HG03060 (cell line): ENCODE measurements at regions not wholly inside any gene's neighbourhood (a gene's known extent, or its start where the extent isn't known, plus 50 kb on each side); places are given as distances from the start of the nearest gene placed in this dataset.
"Not testable (repeated sequence)": the region's sequence is repeated elsewhere in the genome, so short reads cannot be mapped to it uniquely, and the experiment has no call there.

Experiments used
- ATAC-seq: cut with Tn5 transposase; IDR thresholded peaks from one replicate; pipeline ENCODE4 v1.9.1; 2021; ENCODE audit warnings: low read depth, moderate number of reproducible peaks; ENCODE audit not compliant: unreplicated experiment

- ATAC-seq: not testable (repeated sequence)
Measured at GRCh38 chr2:90028381-90029079, 1337.1 kb downstream of the RPIA start.

DNA sequence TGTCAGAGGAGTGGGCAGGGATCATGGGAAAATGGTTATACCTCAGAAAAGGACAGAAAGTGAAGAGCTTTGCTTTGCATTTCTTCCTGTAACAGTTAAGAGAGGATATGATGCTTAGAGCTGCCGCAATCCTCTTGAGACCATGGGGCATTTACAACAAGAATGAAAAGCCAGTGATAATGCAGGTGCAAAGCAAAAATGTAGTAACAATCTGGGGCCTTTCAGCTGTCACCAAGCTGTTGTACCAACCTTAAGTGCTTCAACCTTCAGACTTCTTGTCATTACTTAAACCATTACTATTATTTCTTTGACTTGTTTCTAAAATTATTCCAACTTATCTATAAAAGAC, 1337.6 kb downstream of the RPIA start:
- not testable (repeated sequence) for ATAC-seq

GRCh38 chr2:90032269-90032668, 1340.8 kb downstream of the RPIA start:
- not testable (repeated sequence) for ATAC-seq

- not testable (repeated sequence) for ATAC-seq
Measured at GRCh38 chr2:90036335-90036734, 1344.9 kb downstream of the RPIA start.

- not testable (repeated sequence) for ATAC-seq
Measured at GRCh38 chr2:90039093-90039492, 1347.6 kb downstream of the RPIA start.

- not testable (repeated sequence) for ATAC-seq
Measured at GRCh38 chr2:90047776-90048175, 1356.3 kb downstream of the RPIA start.

DNA sequence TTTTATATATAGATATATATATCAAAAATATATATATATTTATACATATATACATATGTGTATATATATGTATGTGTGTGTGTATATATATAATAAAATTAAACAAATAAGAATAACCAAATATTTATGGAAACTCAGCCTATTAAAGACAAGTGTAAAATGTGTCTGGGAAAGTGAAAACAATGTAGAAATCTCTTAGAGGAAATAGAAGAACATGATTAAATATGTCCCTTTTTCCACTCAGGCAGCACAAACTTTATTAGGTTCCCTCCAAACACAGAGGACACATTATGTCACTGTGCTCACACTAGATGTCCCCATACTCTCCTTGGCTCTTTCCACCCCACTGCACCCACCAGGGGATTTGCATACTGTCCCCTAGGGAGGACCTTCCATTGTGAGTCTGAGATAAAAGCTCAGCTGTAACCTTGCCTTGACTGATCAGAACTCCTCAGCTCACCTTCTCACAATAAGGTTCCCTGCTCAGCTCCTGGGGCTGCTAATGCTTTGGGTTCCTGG, 1360.7 kb downstream of the RPIA start:
- ATAC-seq: not testable (repeated sequence)

DNA sequence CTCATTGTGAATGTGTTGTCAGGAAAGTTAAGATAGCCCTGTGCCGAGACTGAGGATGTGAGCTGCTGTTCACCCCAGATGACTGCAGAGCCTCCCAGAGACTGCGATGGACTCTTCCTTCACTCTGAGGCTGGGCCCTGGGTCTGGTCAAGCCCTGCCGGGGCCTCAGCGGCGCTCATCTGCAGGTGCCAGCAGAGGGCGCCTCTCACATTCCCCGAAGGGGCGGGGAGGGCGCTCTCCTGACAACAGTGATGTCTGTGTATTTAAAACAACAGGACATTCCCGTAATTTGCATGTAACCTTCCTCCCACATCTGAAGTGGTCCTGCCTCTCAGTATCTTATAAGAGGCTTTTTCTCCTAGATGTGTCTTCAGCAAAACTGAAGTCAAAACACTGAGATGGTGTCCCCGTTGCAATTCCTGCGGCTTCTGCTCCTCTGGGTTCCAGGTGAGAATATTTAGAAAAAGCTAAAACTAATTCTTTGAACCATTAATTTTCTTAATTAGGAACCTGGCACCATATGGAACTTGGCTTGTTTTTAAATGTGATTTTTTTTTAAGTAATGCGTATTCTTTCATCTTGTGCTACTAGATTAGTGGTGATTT, 1377.9 kb downstream of the RPIA start:
- ATAC-seq: no peak

DNA sequence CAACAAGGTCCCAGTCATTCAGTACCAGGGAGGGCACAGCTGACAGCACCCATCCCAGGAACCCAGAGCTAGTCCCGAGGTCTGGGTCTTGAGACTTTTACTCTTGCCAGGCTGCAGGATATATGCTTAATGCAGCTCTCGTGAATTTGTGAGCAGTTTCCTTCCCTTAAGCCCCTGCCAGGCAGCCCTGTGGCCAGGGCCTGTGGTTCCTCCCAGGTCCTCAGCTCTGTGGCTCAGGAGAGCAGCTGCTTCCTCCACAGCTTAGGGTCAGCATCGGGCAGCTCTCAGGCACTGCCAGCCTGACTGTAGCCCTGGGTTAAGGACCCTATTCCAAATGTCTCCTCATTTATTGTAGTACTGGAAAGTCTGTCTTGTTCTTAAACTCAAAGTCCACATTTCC, 1384.8 kb downstream of the RPIA start:
- ATAC-seq: no peak

GRCh38 chr2:90077948-90078347, 1386.5 kb downstream of the RPIA start:
- no peak for ATAC-seq

DNA sequence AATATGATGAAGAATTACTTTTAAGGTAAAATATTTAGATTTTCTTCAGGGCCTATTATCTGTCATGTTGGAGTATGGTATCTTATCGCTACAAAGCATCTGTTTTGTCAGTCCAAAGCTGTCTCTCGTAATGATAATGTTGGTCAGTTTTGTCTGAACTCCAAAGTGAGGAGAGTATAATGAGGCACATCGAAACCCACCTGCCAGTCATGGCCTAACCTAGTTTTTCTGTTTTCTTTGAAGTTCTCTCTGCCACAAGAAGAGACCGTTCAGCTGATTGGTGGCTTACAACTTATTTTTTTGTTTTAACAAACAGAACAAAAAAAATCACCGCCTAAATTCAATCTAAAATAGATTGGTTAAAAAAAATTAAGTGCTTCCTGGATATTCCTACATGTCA, 1387.9 kb downstream of the RPIA start:
- ATAC-seq: no peak

DNA sequence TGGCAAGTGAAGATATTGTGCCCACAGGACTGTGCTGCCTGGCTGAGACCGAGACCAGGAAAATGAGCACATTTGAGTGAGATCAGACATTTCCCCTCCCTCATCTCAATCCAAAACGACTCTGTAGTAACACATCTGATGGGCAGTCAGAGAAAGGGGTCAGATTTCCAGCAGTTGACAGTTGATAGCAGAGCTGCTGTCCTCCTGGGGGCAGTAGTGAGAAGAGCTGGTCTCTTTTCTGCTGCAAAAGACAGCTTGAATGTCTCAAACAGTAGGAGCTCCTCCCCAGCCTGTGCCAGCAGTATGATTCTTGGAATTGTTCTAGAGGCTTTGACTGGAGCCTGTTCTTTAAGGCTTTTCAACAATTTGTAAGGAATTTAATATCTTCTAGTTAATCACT, 1396.3 kb downstream of the RPIA start:
- not testable (repeated sequence) for ATAC-seq

DNA sequence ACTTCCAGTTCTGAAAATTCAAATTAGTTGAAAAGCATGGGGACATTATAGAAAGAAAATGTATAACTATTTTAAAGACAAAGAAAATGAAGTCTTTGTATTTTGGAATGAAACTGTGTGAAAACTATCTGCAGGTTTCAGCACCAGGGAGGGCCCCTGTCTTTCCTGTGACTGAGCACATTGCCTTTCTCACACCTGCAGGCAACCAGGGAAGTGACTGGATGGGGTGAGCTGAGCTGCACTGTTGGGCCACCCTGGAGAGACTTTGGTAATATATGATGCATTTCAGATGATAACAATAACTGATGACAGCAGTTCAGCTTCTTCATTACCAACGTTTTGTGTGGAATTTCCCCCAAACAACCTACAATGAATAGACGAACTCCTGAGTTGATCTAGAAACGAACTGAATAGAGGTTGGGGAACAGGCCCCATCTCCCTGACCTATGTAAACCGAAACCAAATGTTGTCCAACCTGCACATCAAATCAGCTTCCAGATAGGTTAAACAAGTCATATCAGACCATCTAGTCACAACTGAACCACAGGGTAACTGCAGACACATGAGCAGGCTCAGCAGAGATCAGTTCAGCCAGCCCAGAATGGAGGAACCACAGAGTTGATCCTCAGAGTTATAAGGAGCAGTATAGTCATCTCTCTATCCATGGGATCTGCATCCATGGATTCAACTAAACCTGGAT, 1402.2 kb downstream of the RPIA start:
- not testable (repeated sequence) for ATAC-seq

DNA sequence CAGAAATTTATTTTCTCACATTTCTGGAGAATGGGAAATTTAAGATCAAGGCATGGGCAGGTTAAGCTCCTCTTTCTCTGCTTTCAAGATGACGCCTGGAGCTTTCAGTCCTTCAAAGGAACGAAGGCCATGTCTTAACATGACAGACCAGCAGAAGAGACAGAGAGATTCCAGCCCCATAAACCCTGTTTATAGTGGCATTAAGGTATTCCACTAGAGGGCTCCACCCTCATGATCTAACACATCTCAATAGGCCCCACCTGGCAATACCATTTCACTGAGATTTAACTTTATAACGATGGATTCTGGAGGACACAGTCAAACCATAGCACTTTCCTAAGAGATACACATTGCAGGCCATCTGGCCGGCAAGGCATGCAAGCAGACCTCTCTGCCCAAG, 1406.1 kb downstream of the RPIA start:
- not testable (repeated sequence) for ATAC-seq

DNA sequence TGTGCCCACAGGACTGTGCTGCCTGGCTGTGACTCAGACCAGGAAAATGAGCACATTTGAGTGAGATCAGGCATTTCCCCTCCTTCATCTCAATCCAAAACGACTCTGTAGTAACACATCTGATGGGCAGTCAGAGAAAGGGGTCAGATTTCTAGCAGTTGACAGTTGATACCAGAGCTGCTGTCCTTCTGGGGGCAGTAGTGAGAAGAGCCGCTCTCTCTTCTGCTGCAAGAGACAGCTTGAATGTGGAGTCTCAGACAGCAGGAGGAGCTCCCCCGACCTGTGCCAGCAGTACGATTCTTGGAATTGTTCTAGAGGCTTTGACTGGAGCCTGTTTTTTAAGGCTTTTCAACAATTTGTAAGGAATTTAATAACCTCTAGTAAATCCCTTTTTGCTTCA, 1413.7 kb downstream of the RPIA start:
- ATAC-seq: not testable (repeated sequence)

DNA sequence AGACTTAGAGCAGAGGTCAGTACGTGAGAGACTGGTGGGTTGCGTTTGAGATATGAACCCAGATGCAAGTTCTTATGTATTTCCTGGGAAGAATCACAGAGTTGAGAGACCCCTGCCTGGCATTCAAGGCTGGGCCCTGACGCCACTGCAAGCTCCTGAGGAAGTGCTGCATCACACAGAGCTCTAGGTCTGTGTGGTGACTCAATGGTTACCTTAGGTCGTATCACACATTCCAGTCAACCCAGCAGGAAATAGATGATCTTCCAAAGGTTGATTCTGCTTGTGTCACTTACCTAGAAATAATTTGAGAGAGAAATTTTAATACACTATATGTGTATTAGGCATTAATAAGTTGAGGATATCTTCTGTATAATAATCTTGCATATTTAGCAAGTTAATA, 1431.9 kb downstream of the RPIA start:
- not testable (repeated sequence) for ATAC-seq

- ATAC-seq: not testable (repeated sequence)
Measured at GRCh38 chr2:90139046-90139445, 1447.6 kb downstream of the RPIA start.

- not testable (repeated sequence) for ATAC-seq
Measured at GRCh38 chr2:90141558-90141957, 1450.1 kb downstream of the RPIA start.

DNA sequence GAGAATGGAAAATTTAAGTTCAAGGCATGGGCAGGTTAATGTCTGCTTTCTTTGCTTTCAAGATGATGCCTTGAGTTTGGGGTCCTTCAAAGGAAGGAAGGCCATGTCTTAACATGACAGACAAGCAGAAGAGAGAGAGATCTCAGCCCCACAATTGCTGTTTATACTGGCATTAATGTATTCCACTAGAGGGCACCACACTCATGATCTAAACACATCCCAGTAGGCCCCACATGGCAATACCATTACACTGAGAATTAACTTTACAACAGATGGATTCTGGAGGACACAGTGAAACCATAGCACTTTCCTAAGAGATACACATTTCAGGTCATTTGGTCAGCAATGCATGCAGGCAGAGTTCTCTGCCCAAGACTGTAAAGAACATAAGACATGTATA, 1460.3 kb downstream of the RPIA start:
- not testable (repeated sequence) for ATAC-seq

DNA sequence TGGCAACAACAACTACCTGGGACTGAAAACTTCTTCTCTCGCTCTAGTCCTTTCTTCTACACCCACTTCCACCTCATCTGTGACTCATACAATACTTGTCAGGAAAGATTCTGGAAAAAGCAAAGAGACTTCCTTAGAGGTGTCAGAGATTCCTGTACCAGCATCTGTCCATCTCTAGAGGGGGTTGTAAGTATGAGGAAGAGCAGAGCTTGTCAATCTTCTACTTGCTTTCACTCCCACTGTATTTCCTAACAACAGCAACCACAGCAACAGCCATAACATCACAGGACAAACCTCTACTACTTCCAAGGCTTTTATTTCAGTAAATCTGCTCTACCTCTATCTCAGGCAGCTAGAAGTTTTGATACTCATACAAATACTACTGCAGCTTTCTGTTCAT, 1479.5 kb downstream of the RPIA start:
- ATAC-seq: not testable (repeated sequence)

DNA sequence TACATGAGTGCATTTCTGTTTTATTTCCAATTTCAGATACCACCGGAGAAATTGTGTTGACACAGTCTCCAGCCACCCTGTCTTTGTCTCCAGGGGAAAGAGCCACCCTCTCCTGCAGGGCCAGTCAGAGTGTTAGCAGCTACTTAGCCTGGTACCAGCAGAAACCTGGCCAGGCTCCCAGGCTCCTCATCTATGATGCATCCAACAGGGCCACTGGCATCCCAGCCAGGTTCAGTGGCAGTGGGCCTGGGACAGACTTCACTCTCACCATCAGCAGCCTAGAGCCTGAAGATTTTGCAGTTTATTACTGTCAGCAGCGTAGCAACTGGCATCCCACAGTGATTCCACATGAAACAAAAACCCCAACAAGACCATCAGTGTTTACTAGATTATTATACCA, 1481.6 kb downstream of the RPIA start:
- not testable (repeated sequence) for ATAC-seq
